ENCODE measurements at regions not wholly inside any gene's neighbourhood (a gene's known extent, or its start where the extent isn't known, plus 50 kb on each side); places are given as distances from the start of the nearest gene placed in this dataset.
"Not testable (repeated sequence)": the region's sequence is repeated elsewhere in the genome, so short reads cannot be mapped to it uniquely, and the experiment has no call there.

DNA sequence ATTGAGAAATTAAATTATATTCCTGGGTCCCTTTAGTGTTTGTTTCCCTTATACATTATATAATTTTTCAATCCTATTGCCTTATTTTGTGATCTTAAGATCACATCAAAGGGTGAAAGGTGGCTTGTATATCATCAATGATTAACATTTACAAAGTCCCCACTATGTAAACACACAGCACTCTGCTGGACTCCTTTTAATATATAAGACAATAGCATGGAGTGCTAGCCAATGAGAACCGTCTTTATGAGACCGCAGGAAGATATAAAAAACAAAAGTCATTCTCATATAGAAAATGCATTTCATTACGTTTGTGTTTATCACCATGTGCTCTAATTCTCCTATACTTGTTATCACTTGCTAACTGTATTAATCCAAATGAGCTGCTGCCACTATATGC, 108.5 kb downstream of the HOXA1 start:
- TF ChIP-seq, protein P1, sequence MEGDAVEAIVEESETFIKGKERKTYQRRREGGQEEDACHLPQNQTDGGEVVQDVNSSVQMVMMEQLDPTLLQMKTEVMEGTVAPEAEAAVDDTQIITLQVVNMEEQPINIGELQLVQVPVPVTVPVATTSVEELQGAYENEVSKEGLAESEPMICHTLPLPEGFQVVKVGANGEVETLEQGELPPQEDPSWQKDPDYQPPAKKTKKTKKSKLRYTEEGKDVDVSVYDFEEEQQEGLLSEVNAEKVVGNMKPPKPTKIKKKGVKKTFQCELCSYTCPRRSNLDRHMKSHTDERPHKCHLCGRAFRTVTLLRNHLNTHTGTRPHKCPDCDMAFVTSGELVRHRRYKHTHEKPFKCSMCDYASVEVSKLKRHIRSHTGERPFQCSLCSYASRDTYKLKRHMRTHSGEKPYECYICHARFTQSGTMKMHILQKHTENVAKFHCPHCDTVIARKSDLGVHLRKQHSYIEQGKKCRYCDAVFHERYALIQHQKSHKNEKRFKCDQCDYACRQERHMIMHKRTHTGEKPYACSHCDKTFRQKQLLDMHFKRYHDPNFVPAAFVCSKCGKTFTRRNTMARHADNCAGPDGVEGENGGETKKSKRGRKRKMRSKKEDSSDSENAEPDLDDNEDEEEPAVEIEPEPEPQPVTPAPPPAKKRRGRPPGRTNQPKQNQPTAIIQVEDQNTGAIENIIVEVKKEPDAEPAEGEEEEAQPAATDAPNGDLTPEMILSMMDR (conservative IDR thresholded peaks at IDR 0.05; ENCODE audit: low read depth, low read length), result no peak

DNA sequence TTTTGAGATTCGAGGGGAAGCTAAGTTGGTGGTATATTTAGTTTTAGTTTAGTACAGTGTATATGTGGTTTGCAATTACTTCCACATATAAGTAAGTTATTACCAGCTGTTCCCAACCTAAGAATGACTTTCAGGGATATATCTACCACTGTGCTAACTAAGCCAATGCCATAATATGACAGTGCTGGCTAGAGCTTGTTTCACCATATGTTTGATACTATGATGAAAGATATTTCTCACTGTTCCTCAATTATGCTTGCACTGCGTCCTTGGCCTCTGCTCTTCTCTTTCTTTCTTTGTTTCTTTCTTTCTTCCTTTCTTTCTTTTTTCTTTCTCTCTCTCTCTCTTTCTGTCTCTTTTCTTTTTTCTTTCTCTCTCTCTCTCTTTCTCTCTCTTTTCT, 113.8 kb upstream of the SKAP2 start:
- DNase-seq (ENCODE audit: low read depth), result no peak

More for the DNA sequence above, 108.5 kb downstream of the HOXA1 start:
- H3K4me3 ChIP-seq (ENCODE audit: low read depth, low read length), result no peak overlapping the region
- DNase-seq (ENCODE audit: low read depth), result no peak

DNA sequence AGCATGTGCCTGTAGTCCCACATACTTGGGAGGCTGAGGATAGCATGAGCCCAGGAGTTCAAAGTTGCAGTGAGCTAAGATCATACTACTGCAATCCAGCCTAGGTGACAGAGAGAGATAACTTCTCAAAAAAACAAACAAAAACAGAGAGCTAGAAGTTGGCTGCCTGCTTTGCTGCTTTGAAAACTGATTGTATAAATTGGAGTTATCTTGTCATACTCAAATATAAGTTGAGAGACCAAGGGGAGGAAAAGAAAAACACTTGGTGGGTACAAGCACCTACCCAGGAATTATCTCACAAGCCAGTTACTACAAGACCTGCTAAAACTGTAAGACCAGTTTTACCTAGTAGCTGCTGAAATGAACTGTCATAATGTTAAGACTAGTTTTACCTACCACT, 112.5 kb upstream of the SKAP2 start:
- TF ChIP-seq, protein P1 (conservative IDR thresholded peaks at IDR 0.05; ENCODE audit: low read depth, low read length), result no peak
- no peak overlapping the region for H3K4me3 ChIP-seq (ENCODE audit: low read depth, low read length)
- no peak for DNase-seq (ENCODE audit: low read depth)

More for the DNA sequence above, 113.8 kb upstream of the SKAP2 start:
- H3K4me3 ChIP-seq (ENCODE audit: low read depth, low read length), result no peak overlapping the region
- TF ChIP-seq, protein P1 (conservative IDR thresholded peaks at IDR 0.05; ENCODE audit: low read depth, low read length), result no peak

DNA sequence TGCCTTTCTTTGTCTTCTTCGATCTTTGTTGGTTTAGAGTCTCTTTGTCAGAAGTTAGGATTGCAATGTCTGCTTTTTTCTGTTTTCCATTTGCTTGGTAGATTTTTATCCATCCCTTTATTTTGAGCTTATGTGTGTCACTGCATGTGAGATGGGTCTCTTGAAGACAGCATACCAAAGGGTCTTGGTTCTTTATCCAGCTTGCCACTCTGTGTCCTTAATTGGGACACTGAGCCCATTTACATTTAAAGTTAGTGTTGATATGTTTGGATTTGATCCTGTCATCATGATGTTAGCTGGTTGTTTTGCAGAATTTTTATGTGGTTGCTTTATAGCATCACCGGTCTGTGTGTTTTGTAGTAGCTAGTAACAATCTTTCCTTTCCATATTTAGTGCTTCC, 107.5 kb upstream of the SKAP2 start:
- not testable (repeated sequence) for H3K4me3 ChIP-seq (ENCODE audit: low read depth, low read length); DNase-seq (ENCODE audit: low read depth)

DNA sequence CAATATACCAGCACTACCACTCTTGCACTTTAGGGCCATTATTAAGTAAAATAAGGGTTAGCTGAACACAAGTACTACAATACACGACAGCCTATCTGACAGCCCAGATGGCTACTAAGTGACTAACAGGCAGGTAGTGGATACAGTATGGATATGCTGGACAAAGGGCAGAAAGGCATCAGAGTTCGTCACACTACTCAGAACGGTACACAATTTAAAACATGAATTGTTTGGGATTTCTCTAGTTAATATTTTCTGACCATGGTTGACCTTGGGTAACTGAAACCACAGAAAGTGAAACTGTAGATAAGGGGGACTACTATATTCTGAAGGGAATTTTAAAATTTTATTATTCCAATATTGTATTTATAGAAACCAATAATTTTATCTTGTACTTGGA, 101.3 kb upstream of the SKAP2 start:
- TF ChIP-seq, protein P1 (conservative IDR thresholded peaks at IDR 0.05; ENCODE audit: low read depth, low read length), result no peak
- no peak overlapping the region for H3K4me3 ChIP-seq (ENCODE audit: low read depth, low read length)

DNA sequence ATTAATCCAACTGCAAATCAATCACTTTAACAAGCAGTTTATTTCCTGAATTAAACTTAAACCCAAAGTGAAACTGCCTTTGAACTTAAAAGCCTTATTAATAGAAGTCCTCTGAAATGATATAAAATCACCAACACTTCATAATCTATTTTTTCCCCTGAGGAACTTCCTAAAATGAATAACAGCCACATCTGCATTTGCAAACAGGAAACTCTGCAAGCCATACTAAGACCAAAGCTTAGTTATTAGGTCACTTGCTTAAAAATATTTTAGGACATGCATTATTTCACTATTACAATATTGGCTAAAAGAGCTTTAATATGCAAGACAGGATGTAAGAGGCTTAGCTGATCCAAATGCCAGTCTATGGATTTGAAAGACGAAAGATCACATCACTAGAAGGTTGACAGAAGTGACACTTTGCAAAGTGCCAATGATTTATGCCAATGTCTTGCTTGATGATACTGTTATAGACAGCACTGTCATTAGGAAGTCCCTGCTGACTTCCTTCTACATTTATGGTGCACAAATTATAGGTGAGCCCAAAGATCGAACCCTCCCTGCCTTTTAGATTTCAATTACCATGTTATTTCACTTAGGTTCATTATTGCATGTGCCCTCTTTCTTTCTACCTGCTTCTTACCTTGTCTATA, 99.9 kb upstream of the SKAP2 start:
- DNase-seq (ENCODE audit: low read depth), result no peak
- H3K4me3 ChIP-seq (ENCODE audit: low read depth, low read length), result no peak overlapping the region
- TF ChIP-seq, protein P1 (conservative IDR thresholded peaks at IDR 0.05; ENCODE audit: low read depth, low read length), result no peak

More for the DNA sequence above, 101.3 kb upstream of the SKAP2 start:
- no peak for DNase-seq (ENCODE audit: low read depth)

DNA sequence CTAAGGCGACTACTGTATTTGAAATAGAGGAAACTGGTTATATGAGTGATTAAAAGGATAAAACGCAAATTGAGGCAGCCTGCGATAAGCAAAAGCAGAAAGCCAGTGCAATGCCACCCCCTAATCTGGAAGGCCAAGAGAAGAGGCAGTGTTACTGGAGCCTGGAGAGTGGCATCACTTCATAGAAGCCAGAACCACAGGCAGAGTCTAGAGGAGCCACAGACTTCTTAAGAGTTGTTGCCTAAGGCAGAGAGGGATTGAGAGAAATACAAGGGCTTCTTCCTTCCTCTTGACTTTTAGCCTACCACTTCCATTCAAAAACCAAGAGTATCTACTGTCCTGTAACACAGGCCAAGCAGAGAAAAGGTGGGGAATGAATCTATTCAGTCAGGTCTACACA, 94.9 kb upstream of the SKAP2 start:
- TF ChIP-seq, protein P1 (conservative IDR thresholded peaks at IDR 0.05; ENCODE audit: low read depth, low read length), result no peak
- no peak overlapping the region for H3K4me3 ChIP-seq (ENCODE audit: low read depth, low read length)
- DNase-seq (ENCODE audit: low read depth), result no peak

All from choroid plexus epithelial cell (primary cell).